ENCODE measurements at regions not wholly inside any gene's neighbourhood (a gene's known extent, or its start where the extent isn't known, plus 50 kb on each side); places are given as distances from the start of the nearest gene placed in this dataset.

DNA sequence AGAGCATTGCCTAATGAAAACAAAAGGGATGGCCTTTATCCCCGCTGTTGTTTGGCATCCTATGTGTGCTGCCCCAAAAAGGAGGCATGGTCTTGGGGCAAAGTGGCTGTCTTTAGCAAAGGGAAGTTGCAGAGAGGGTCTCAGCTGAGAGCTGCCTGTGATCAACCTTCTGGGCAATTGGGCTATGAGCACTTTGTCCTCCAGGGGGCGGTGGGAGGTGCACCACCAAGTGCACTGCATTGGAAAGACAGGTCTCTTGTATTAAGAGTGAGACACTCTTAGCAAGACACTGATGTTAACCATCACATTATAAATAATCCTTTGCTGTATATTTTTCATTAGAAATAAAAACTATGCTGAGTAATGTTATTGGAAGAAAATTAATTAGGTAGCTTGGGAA is 314.8 kb downstream of the POM121L12 start:
- TF ChIP-seq CTCF (conservative IDR thresholded peaks at IDR 0.05 in 1 of 2, IDR thresholded peaks at IDR 0.05 in 1 of 2; ENCODE audit: extremely low read depth in 1 of 2, insufficient read depth in 1 of 2, low read depth in 1 of 2, low read length in 2 of 2) = peak; percentile 68 to 79
- no peak for TF ChIP-seq EZH2 (IDR thresholded peaks at IDR 0.05; ENCODE audit: borderline replicate concordance, low read length)

Data from mammary epithelial cell (primary cell).